Neural progenitor cell (in vitro differentiated cells): ENCODE measurements at regions not wholly inside any gene's neighbourhood (a gene's known extent, or its start where the extent isn't known, plus 50 kb on each side); places are given as distances from the start of the nearest gene placed in this dataset.

Experiments
- EZH2 ChIP-seq: fragments of 200-600 bp; sonication (generic); IDR thresholded peaks from 2 replicates; pipeline ENCODE4 v1.6.1; 2017; ENCODE audit warnings: antibody characterized with exemption, mild to moderate bottlenecking, moderate library complexity
- EZH2phosphoT487 ChIP-seq: fragments of 200-600 bp; sonication (generic); IDR thresholded peaks from 2 replicates; pipeline ENCODE4 v1.6.1; 2017; ENCODE audit warnings: antibody characterized with exemption
- TF ChIP-seq, protein P1 (sequence below): fragments of 200-600 bp; sonication (generic); IDR thresholded peaks from 2 replicates; pipeline ENCODE4 v1.5.1; 2017; ENCODE audit warnings: antibody characterized with exemption, mild to moderate bottlenecking

DNA sequence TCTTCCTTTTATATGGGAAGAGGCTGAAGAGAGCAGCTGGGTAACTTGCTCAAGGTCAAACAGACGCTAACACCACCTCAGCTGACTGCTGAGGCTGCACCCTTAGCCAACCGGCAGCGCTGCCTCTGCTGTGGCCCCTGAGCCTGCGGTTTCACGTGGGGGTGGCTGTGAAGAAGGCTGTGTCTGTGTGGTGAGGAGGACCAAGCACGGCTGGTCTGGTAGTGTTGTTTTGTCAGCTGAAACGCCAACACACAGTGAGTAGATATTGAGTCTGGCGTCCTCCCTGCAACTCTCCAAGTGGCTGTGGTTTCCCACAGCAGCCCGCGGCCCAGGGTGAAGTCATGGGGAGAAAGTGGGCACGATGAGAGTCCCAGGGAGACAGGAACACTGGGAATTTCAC lies 69.6 kb downstream of the THNSL2 start:
- no peak for TF ChIP-seq EZH2
- TF ChIP-seq, protein P1, sequence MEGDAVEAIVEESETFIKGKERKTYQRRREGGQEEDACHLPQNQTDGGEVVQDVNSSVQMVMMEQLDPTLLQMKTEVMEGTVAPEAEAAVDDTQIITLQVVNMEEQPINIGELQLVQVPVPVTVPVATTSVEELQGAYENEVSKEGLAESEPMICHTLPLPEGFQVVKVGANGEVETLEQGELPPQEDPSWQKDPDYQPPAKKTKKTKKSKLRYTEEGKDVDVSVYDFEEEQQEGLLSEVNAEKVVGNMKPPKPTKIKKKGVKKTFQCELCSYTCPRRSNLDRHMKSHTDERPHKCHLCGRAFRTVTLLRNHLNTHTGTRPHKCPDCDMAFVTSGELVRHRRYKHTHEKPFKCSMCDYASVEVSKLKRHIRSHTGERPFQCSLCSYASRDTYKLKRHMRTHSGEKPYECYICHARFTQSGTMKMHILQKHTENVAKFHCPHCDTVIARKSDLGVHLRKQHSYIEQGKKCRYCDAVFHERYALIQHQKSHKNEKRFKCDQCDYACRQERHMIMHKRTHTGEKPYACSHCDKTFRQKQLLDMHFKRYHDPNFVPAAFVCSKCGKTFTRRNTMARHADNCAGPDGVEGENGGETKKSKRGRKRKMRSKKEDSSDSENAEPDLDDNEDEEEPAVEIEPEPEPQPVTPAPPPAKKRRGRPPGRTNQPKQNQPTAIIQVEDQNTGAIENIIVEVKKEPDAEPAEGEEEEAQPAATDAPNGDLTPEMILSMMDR, result no peak
- no peak for TF ChIP-seq EZH2phosphoT487
